Heart left ventricle (tissue), 13 donors: ENCODE measurements at regions not wholly inside any gene's neighbourhood (a gene's known extent, or its start where the extent isn't known, plus 50 kb on each side); places are given as distances from the start of the nearest gene placed in this dataset.

Experiments used
- CTCF ChIP-seq, 12 donors: fragments of 200-600 bp; sonication (generic) in 4 of 12; IDR thresholded peaks; one replicate each; pipeline versions ENCODE4 v1.5.0 to v1.8.0; 2018 to 2022; ENCODE audit warnings: antibody characterized with exemption in 12 of 12, mild to moderate bottlenecking in 5 of 12
- POLR2A ChIP-seq, 2 donors: fragments of 450-650 bp; IDR thresholded peaks; one replicate each; pipeline ENCODE4 v1.6.1; 2017; ENCODE audit warnings: antibody characterized with exemption in 2 of 2, mild to moderate bottlenecking in 2 of 2, moderate library complexity in 2 of 2
- donor health status: ischemic (EF 13 %, LVEDD 7.1; RV severe dilation, severe dysfunction).
- donor health status: DM: no; HTN: yes; CAD: no.
- donor health status: DM: no; HTN: no; CAD: no.
- donor health status: ischemic (EF 25% LVEDD 6.9; RV normal size, moderate dysfunction).
- donor health status: ischemic (EF 25% LVEDD 5.7; RV mildly dilated, moderate dysfunction).
- donor health status: ischemic (EF 35%, LVEDD 5.7; RV mildly dilated, moderate dysfunction).
- donor health status: nonischemic (EF 11% LVEDD 7.7; RV severe dilation, severe dysfunction).
- donor health status: DM: yes; HTN: yes; CAD: no.
- donor health status: PGD.
- donor health status: ischemic (EF 29% LVEDD 5.4; RV normal size, mild dysfunction).
- donor health status: nonischemic (EF 23%, LVEDD 6.1; RV moderate dilation, normal function).

- no peak for TF ChIP-seq CTCF (IDR thresholded peaks at IDR 0.05)
- no peak for TF ChIP-seq POLR2A (IDR thresholded peaks at IDR 0.05)
These were observed 121.8 kb downstream of the AKAP11 start for GRCh38 chr13:42393573-42394360.
